Cardiac muscle cell (in vitro differentiated cells and primary cell): ENCODE measurements at regions not wholly inside any gene's neighbourhood (a gene's known extent, or its start where the extent isn't known, plus 50 kb on each side); places are given as distances from the start of the nearest gene placed in this dataset.
A peak's percentile ranks its signal among the peaks of the same experiment; 100 is the strongest.

Source experiments
- DNase-seq, 2 donors: peaks; one replicate each; pipeline versions ENCODE4 v3.0.0 to v3.0.0-alpha.2; 2010 to 2017; ENCODE audit warnings: low read depth in 1 of 2, low spot score in 1 of 2
- H3K27ac ChIP-seq: fragments of 200-600 bp; sonication (generic); 2 replicates; pipeline ENCODE4 v1.5.1; 2016
- H3K27me3 ChIP-seq: fragments of 200-600 bp; sonication (generic); 2 replicates; pipeline ENCODE4 v1.6.0; 2016; ENCODE audit warnings: control low read depth
- H3K36me3 ChIP-seq: fragments of 200-600 bp; sonication (generic); 2 replicates; pipeline ENCODE4 v1.5.1; 2016; ENCODE audit warnings: control low read depth
- H3K4me1 ChIP-seq: fragments of 200-600 bp; sonication (generic); 2 replicates; pipeline ENCODE4 v1.8.1; 2017; ENCODE audit warnings: low read depth, mild to moderate bottlenecking, mixed run types
- H3K4me3 ChIP-seq: fragments of 200-600 bp; sonication (generic); 2 replicates; pipeline ENCODE4 v1.5.1; 2016; ENCODE audit warnings: mild to moderate bottlenecking
- H3K9me3 ChIP-seq: fragments of 200-600 bp; sonication (generic); 2 replicates; pipeline ENCODE4 v1.5.1; 2017; ENCODE audit warnings: low read depth, mild to moderate bottlenecking, control low read depth
- TF ChIP-seq, protein P1 (sequence below): IDR thresholded peaks from 2 replicates; pipeline ENCODE4 v1.5.1; 2012; ENCODE audit warnings: low read depth, mild to moderate bottlenecking, low read length

DNA sequence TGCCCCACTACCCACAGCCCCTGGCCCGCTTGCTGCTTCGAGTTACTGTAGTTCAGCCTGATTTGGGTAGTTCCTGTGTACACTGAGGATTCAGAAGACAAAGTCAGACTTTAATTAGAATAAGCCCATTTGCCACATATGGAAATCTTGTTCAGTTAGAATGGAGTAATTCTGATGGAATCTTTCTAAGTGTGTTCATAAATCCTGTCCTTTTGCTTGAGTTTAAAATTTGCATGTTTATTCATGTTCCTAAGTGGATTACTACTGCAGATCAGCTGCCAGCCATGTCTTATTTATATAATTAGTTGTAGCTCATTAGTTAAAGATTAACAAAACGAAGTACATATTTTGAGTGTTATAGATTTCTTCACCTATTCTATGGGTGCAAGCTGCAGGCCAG, 504.5 kb downstream of the PCNX1 start:
- Histone ChIP-seq H3K4me1 (no peaks in the 10 kb centered on the region), H3K27me3 (no peaks in the 10 kb centered on the region), H3K9me3 (no peaks in the 10 kb centered on the region), H3K36me3 (no peaks in the 10 kb centered on the region), H3K27ac (no peak overlapping the region), H3K4me3 (no peak overlapping the region)
- TF ChIP-seq, protein P1, sequence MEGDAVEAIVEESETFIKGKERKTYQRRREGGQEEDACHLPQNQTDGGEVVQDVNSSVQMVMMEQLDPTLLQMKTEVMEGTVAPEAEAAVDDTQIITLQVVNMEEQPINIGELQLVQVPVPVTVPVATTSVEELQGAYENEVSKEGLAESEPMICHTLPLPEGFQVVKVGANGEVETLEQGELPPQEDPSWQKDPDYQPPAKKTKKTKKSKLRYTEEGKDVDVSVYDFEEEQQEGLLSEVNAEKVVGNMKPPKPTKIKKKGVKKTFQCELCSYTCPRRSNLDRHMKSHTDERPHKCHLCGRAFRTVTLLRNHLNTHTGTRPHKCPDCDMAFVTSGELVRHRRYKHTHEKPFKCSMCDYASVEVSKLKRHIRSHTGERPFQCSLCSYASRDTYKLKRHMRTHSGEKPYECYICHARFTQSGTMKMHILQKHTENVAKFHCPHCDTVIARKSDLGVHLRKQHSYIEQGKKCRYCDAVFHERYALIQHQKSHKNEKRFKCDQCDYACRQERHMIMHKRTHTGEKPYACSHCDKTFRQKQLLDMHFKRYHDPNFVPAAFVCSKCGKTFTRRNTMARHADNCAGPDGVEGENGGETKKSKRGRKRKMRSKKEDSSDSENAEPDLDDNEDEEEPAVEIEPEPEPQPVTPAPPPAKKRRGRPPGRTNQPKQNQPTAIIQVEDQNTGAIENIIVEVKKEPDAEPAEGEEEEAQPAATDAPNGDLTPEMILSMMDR: no peak
- DNase-seq: no peak

DNA sequence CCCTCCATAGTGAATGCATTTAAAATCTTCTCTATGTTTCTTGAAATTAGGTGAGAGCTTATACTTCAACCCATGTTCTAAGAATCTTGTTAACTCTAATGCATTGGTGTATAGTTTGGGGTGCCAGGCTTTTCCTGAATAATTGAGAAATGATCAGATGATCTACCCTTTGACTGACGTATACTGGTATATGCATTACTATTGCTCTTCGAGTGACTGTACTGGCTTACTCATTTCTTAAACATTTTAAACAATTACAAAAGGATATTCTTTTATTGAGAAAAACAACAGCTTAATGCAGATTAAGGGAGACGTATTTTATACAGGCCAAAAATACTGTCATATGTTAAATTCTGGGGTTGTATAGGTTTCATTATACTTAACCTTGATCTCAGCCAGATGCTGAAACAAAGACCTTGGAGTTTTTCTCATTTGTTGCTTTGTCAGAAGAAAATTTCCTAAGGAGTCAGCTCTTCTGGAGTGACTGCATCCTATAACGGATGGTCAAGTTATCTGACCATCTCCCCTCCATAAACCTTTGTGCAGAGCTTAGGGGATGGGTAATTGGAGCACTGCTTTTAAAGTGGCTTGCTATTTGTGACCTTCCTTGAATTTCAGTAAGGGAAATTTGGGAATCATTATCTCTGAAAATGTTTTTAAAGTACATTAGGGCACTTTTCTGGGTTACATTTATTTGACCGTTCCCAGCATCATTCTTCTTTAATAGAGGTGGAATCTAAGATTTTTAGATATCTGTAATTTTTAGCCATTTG, 507.6 kb downstream of the PCNX1 start:
- no peaks in the 10 kb centered on the region for H3K27me3 ChIP-seq
- TF ChIP-seq, protein P1: no peak

DNA sequence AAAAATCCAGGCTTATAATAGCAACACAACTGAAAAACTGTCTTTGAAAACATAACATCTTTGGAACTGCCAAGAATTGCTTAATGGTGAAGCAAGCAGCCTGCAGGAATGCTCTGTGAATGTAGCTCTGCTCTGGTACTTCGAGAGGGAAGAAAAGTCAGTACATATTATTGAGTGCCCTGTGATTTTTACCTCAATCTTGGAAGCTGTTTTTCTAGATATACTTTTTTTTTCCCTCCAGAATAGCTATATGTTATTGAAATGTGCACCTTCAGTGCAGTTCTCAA, 508.1 kb downstream of the PCNX1 start:
- H3K27ac ChIP-seq: no peak overlapping the region
- H3K27me3 ChIP-seq: no peaks in the 10 kb centered on the region
- H3K9me3 ChIP-seq: no peaks in the 10 kb centered on the region
- TF ChIP-seq, protein P1: no peak
- DNase-seq: peak in 1 of 2 donors; percentile 74
- no peaks in the 10 kb centered on the region for H3K4me1 ChIP-seq
- no peaks in the 10 kb centered on the region for H3K36me3 ChIP-seq
- no peak overlapping the region for H3K4me3 ChIP-seq

More for the DNA sequence above, 507.6 kb downstream of the PCNX1 start:
- DNase-seq: no peak
- H3K9me3 ChIP-seq: no peaks in the 10 kb centered on the region
- H3K36me3 ChIP-seq: no peaks in the 10 kb centered on the region
- no peaks in the 10 kb centered on the region for H3K4me1 ChIP-seq
- no peak overlapping the region for H3K27ac ChIP-seq
- no peak overlapping the region for H3K4me3 ChIP-seq

DNA sequence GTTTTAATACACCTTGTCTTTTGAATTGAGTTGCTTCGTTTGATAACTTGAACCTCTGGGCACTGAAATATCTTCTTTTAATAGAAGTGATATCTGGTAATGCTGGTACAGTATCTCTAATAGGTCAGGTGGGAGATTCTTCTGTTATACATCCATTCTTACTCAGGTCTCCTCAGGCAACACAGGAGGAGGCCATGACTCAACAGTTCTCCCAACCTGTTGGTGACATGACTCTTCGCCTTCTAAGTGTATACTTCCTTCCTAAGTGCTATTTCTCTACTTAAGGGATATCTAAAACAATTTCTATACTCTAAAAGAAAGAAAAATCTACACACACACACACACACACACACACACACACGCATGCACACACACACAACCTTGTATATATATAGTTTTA, 509.1 kb downstream of the PCNX1 start:
- Histone ChIP-seq H3K9me3 (no peaks in the 10 kb centered on the region), H3K27me3 (no peaks in the 10 kb centered on the region), H3K27ac (no peak overlapping the region), H3K4me1 (no peaks in the 10 kb centered on the region), H3K36me3 (no peaks in the 10 kb centered on the region), H3K4me3 (no peak overlapping the region)
- no peak for DNase-seq
- TF ChIP-seq, protein P1: no peak

DNA sequence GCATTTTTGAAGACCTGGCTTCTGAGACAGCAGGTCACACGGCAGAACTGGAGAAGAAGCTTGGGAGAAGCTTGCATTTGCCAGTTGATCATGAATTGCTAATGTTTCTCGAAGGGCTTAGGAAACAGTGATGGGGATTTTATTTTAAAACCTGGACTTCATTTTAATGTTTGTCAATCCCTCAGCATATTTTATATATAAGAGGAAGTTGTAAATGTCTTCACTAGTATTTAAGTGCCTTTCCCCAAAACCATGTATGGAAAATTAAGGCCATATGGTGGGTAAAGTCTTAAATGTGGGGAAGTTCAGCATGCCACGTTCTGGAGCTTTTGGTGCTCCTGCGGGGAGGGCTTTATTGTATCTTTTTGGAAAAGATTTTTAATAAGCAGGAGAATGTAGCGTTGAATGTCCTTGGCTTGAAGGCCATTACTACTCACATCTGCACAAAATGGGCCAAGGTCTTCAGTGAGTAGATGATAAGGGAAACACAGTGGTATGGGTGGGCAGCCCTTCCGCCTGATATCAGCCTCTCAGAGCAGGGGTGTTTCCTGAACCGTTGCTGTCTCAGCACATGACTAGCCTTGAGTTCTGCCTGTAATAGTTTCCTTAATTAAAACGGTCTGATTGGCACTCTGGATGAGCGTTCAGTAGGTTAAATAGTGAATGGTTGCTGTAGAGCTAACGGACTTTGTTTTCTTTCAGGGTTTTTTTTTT, 511.4 kb downstream of the PCNX1 start:
- TF ChIP-seq, protein P1: no peak
- H3K27me3 ChIP-seq: no peaks in the 10 kb centered on the region
- no peaks in the 10 kb centered on the region for H3K4me1 ChIP-seq
- H3K4me3 ChIP-seq: no peak overlapping the region
- no peak overlapping the region for H3K27ac ChIP-seq
- no peaks in the 10 kb centered on the region for H3K9me3 ChIP-seq
- no peak for DNase-seq
- H3K36me3 ChIP-seq: no peaks in the 10 kb centered on the region
